GM12878 (cell line): ENCODE measurements at regions not wholly inside any gene's neighbourhood (a gene's known extent, or its start where the extent isn't known, plus 50 kb on each side); places are given as distances from the start of the nearest gene placed in this dataset.

Source experiments
- ATAC-seq: fragments of 200-7000 bp; cut with Tn5 transposase; 3 replicates; pipeline ENCODE4 v1.9.1; 2020; ENCODE audit warnings: mild to moderate bottlenecking, moderate library complexity
- BruUV-seq: library from RNA; stranded (reverse); fragments of 400-500 nt; replicated peaks from 2 replicates; lab custom pipeline; 2021; lab: Mats Ljungman, UMichigan
- CTCF ChIA-PET: fragments of 300-600 bp; sonication (Branson Sonifier 250); formaldehyde crosslinking; extraction: SDS; loops from one replicate; lab custom pipeline; 2021; ENCODE audit warnings: inconsistent platforms; lab: Yijun Ruan, JAX
- POLR2A ChIA-PET: fragments of 350-600 bp; formaldehyde crosslinking; extraction: SDS; loops from one replicate; lab custom pipeline; 2021; ENCODE audit warnings: inconsistent platforms; lab: Charles Lee
- RAD21 ChIA-PET: fragments of 300-600 bp; sonication (Branson Sonifier 250); formaldehyde crosslinking; loops from one replicate; lab custom pipeline; 2023; ENCODE audit warnings: antibody characterized with exemption; ENCODE audit not compliant: unreplicated experiment; lab: Charles Lee
- SMC1A ChIA-PET: fragments of 300-600 bp; sonication (Branson Sonifier 250); formaldehyde crosslinking; loops from one replicate; lab custom pipeline; 2023; ENCODE audit not compliant: unreplicated experiment, uncharacterized antibody; lab: Charles Lee
- DNase-seq: peaks from one replicate; pipeline ENCODE4 v3.0.0-alpha.2; 2011; ENCODE audit warnings: low read depth, low spot score
- FAIRE-seq: peaks from 3 replicates; lab custom pipeline; 2011; peaks lifted over from hg19 to GRCh38; lab: Jason Lieb, UNC
- H2AFZ ChIP-seq: 2 replicates; pipeline ENCODE4 v1.6.0; 2011; ENCODE audit warnings: low read depth, low read length, control low read depth; ENCODE audit not compliant: control insufficient read depth
- H3K27ac ChIP-seq: 2 replicates; pipeline ENCODE4 v1.5.1; 2011; ENCODE audit warnings: control low read depth; ENCODE audit not compliant: control insufficient read depth, insufficient read depth
- H3K27me3 ChIP-seq, 2 experiments: replicated peaks in 1 of 2; 2 replicates each; pipeline versions ENCODE4 v1.6.0 to v1.6.1; 2011; ENCODE audit warnings: low read length in 1 of 2; ENCODE audit not compliant: control insufficient read depth in 2 of 2, insufficient read depth in 2 of 2
- H3K36me3 ChIP-seq, 2 experiments: 2 replicates each; pipeline ENCODE4 v1.5.1; 2011; ENCODE audit warnings: low read length in 1 of 2; ENCODE audit not compliant: control insufficient read depth in 2 of 2, insufficient read depth in 2 of 2
- H3K4me1 ChIP-seq: 2 replicates; pipeline ENCODE4 v1.6.1; 2011; ENCODE audit warnings: mild to moderate bottlenecking, low read length, moderate library complexity, mixed read lengths; ENCODE audit not compliant: control insufficient read depth, insufficient read depth
- H3K4me2 ChIP-seq: 2 replicates; pipeline ENCODE4 v1.6.0; 2011; ENCODE audit warnings: control low read depth; ENCODE audit not compliant: control insufficient read depth, insufficient read depth
- H3K4me3 ChIP-seq: fragments of 200-600 bp; sonication (generic); 2 replicates; pipeline ENCODE4 v1.5.1; 2016
- H3K79me2 ChIP-seq: 2 replicates; pipeline ENCODE4 v1.6.0; 2011; ENCODE audit warnings: low read length; ENCODE audit not compliant: control insufficient read depth, insufficient read depth
- H3K9ac ChIP-seq: 2 replicates; pipeline ENCODE4 v1.8.0; 2011; ENCODE audit warnings: low read length, control low read depth, mixed read lengths; ENCODE audit not compliant: control insufficient read depth, insufficient read depth
- H3K9me3 ChIP-seq: replicated peaks from 3 replicates; pipeline ENCODE4 v1.5.1; 2011; ENCODE audit warnings: mild to moderate bottlenecking, low read length; ENCODE audit not compliant: control insufficient read depth, insufficient read depth
- H4K20me1 ChIP-seq: 2 replicates; pipeline ENCODE4 v1.6.0; 2011; ENCODE audit not compliant: control insufficient read depth, insufficient read depth
- CHD2 ChIP-seq: IDR thresholded peaks from 2 replicates; pipeline ENCODE4 v1.6.1; 2011; ENCODE audit warnings: low read depth, low read length, improper control_type of control experiment, borderline replicate concordance
- DPF2 ChIP-seq: fragments of 450-650 bp; IDR thresholded peaks from 2 replicates; pipeline ENCODE4 v1.6.1; 2017; ENCODE audit warnings: mild to moderate bottlenecking
- LARP7 ChIP-seq: fragments of 450-650 bp; IDR thresholded peaks from 2 replicates; pipeline ENCODE4 v1.6.1; 2017; ENCODE audit warnings: mild to moderate bottlenecking
- MEF2B ChIP-seq: fragments of 450-650 bp; IDR thresholded peaks from 2 replicates; pipeline ENCODE4 v1.6.1; 2018; ENCODE audit warnings: mild to moderate bottlenecking, moderate library complexity; ENCODE audit not compliant: partially characterized antibody, poor library complexity, severe bottlenecking
- NFYA ChIP-seq: IDR thresholded peaks from 2 replicates; pipeline ENCODE4 v1.6.1; 2011; ENCODE audit warnings: low read depth, mild to moderate bottlenecking, low read length, improper control_type of control experiment, borderline replicate concordance
- NR2F1 ChIP-seq: fragments of 450-650 bp; conservative IDR thresholded peaks from 2 replicates; pipeline ENCODE4 v1.6.1; 2017; ENCODE audit warnings: mild to moderate bottlenecking
- PAX8 ChIP-seq: fragments of 450-650 bp; IDR thresholded peaks from 2 replicates; pipeline ENCODE4 v1.6.1; 2017; ENCODE audit warnings: mild to moderate bottlenecking, moderate library complexity
- SRF ChIP-seq, 2 experiments: IDR thresholded peaks; 2 replicates each; pipeline ENCODE4 v1.6.1; 2011; ENCODE audit warnings: low read depth in 2 of 2, low read length in 2 of 2, mild to moderate bottlenecking in 1 of 2, moderate library complexity in 1 of 2
- STAT1 ChIP-seq: fragments of 450-650 bp; conservative IDR thresholded peaks from 2 replicates; pipeline ENCODE4 v1.6.1; 2014; ENCODE audit warnings: antibody characterized with exemption, mild to moderate bottlenecking
- ZNF384 ChIP-seq: IDR thresholded peaks from 2 replicates; pipeline ENCODE4 v1.6.1; 2012; ENCODE audit warnings: low read depth, mild to moderate bottlenecking, low read length, improper control_type of control experiment, borderline replicate concordance
- WGBS: methylation state at CpG from one replicate; pipeline ENCODE4 v1.1.6; 2016; ENCODE audit warnings: low lambda C conversion rate; ENCODE audit not compliant: insufficient replicate concordance, insufficient coverage; ENCODE audit errors: missing lambda C conversion rate; 5-methylcytosine and 5-hydroxymethylcytosine counted together
- in situ Hi-C: fragments of 300-500 bp; cut with MboI; formaldehyde crosslinking; loops from 9 replicates; pipeline ENCODE4 v1.14.3; 2018; ENCODE audit warnings: mixed read lengths
- intact Hi-C: fragments of 100-400 bp; cut with micrococcal nuclease; formaldehyde crosslinking; loops from one replicate; pipeline ENCODE4 v1.14.2; 2022; ENCODE audit not compliant: unreplicated experiment
- TF ChIP-seq, protein P1 (sequence below): fragments of 150-350 bp; IDR thresholded peaks from 2 replicates; pipeline ENCODE4 v1.6.1; 2016; ENCODE audit warnings: low read depth, low read length
- TF ChIP-seq, protein P2 (sequence below): fragments of 450-650 bp; IDR thresholded peaks from 2 replicates; pipeline ENCODE4 v1.6.1; 2016; ENCODE audit warnings: mild to moderate bottlenecking
- TF ChIP-seq, protein P3 (sequence below): fragments of 450-650 bp; IDR thresholded peaks from 2 replicates; pipeline ENCODE4 v1.6.1; 2017; ENCODE audit warnings: low read depth, mild to moderate bottlenecking, moderate library complexity

DNA sequence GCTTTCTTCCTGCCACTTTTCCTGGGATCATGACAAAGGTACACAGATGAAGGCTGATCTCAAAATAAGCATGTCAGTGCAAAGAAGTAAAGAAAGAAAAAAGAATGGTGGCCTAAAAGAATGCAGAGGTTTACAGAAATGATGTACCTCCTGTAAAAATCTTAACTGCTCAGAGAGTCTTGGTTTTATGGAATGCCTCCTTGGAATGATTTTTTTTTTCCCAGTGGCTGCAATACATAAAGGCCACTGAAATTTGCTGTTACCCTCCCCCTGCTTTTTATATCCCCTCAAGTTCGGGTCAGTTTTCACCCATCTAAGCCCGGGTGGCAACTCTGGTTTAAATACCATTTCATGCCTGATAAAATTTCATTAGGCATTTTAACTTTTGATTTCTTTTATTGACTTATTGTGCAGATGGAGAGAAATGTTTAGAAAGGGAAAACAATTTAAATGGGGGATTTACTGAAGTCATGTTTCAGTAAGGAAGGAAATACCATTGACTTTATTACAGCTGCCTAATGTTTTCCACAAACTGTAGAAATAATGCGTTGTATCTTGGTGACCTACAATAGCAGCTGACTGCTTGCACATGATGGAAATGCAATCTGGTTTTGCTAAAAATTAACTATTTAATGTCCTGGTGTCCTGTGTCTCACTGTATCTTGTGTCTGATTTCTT, 102.5 kb downstream of the SAMD9 start:
- in situ Hi-C loops = no loop called here
- FAIRE-seq = no peak
- H3K36me3 ChIP-seq = no peaks in the 10 kb centered on the region

More for the DNA sequence above, 102.5 kb downstream of the SAMD9 start:
- Histone ChIP-seq H3K9ac (no peak overlapping the region), H3K4me3 (no peak overlapping the region), H2AFZ (no peak overlapping the region), H3K79me2 (no peaks in the 10 kb centered on the region), H3K27me3 (no peaks in the 10 kb centered on the region), H3K4me2 (no peak overlapping the region), H3K4me1 (no peaks in the 10 kb centered on the region)
- intact Hi-C loops = no loop called here
- BruUV-seq = no TSS peak
- WGBS = 70% methylated on average over 3 of the region's 3 CpGs
- DNase-seq (no peak), ATAC-seq (no peak)
- ChIA-PET POLR2A (no interaction called here), SMC1A (interaction anchor here (0.7 to 1.7 kb wide), 2 partner anchors 18 to 45 kb away, joined by 3 to 5 read pairs; no protein-coding TSS in a partner anchor), CTCF (no interaction called here)
- TF ChIP-seq NR2F1 (no peak), LARP7 (no peak), NFYA (no peak), SRF (IDR thresholded peaks at IDR 0.05; ENCODE audit: low read depth in 2 of 2, low read length in 2 of 2) (no peak), CHD2 (no peak), PAX8 (no peak), DPF2 (no peak), STAT1 (no peak), MEF2B (no peak), ZNF384 (no peak)
- TF ChIP-seq, protein P1, sequence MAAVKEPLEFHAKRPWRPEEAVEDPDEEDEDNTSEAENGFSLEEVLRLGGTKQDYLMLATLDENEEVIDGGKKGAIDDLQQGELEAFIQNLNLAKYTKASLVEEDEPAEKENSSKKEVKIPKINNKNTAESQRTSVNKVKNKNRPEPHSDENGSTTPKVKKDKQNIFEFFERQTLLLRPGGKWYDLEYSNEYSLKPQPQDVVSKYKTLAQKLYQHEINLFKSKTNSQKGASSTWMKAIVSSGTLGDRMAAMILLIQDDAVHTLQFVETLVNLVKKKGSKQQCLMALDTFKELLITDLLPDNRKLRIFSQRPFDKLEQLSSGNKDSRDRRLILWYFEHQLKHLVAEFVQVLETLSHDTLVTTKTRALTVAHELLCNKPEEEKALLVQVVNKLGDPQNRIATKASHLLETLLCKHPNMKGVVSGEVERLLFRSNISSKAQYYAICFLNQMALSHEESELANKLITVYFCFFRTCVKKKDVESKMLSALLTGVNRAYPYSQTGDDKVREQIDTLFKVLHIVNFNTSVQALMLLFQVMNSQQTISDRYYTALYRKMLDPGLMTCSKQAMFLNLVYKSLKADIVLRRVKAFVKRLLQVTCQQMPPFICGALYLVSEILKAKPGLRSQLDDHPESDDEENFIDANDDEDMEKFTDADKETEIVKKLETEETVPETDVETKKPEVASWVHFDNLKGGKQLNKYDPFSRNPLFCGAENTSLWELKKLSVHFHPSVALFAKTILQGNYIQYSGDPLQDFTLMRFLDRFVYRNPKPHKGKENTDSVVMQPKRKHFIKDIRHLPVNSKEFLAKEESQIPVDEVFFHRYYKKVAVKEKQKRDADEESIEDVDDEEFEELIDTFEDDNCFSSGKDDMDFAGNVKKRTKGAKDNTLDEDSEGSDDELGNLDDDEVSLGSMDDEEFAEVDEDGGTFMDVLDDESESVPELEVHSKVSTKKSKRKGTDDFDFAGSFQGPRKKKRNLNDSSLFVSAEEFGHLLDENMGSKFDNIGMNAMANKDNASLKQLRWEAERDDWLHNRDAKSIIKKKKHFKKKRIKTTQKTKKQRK = no peak
- TF ChIP-seq, protein P2, sequence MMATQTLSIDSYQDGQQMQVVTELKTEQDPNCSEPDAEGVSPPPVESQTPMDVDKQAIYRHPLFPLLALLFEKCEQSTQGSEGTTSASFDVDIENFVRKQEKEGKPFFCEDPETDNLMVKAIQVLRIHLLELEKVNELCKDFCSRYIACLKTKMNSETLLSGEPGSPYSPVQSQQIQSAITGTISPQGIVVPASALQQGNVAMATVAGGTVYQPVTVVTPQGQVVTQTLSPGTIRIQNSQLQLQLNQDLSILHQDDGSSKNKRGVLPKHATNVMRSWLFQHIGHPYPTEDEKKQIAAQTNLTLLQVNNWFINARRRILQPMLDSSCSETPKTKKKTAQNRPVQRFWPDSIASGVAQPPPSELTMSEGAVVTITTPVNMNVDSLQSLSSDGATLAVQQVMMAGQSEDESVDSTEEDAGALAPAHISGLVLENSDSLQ = no peak
- TF ChIP-seq, protein P3, sequence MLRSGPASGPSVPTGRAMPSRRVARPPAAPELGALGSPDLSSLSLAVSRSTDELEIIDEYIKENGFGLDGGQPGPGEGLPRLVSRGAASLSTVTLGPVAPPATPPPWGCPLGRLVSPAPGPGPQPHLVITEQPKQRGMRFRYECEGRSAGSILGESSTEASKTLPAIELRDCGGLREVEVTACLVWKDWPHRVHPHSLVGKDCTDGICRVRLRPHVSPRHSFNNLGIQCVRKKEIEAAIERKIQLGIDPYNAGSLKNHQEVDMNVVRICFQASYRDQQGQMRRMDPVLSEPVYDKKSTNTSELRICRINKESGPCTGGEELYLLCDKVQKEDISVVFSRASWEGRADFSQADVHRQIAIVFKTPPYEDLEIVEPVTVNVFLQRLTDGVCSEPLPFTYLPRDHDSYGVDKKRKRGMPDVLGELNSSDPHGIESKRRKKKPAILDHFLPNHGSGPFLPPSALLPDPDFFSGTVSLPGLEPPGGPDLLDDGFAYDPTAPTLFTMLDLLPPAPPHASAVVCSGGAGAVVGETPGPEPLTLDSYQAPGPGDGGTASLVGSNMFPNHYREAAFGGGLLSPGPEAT = no peak
- TF ChIP-seq, all 136 proteins: peak for 0
- RAD21 ChIA-PET = no interaction called here
- no peak overlapping the region for H3K27ac ChIP-seq
- no peaks in the 10 kb centered on the region for H3K9me3 ChIP-seq
- no peaks in the 10 kb centered on the region for H4K20me1 ChIP-seq
